HepG2 (cell line): ENCODE measurements at regions not wholly inside any gene's neighbourhood (a gene's known extent, or its start where the extent isn't known, plus 50 kb on each side); places are given as distances from the start of the nearest gene placed in this dataset.

ENCODE experiments used
- CCDC6 ChIP-seq: sonication (generic); formaldehyde crosslinking; IDR thresholded peaks from 2 replicates; pipeline ENCODE4 v1.8.1; 2022; ENCODE audit warnings: mild to moderate bottlenecking, missing genetic modification reagents, moderate library complexity
- CENPT ChIP-seq: sonication (generic); formaldehyde crosslinking; IDR thresholded peaks from 2 replicates; pipeline ENCODE4 v1.8.0; 2022; ENCODE audit warnings: low read depth, mild to moderate bottlenecking, moderate library complexity, missing genetic modification reagents
- ERF ChIP-seq: IDR thresholded peaks from 2 replicates; pipeline ENCODE4 v1.6.1; 2018; ENCODE audit warnings: missing biosample characterization, missing genetic modification reagents
- KLF9 ChIP-seq: IDR thresholded peaks from 2 replicates; pipeline ENCODE4 v1.6.1; 2016; ENCODE audit warnings: low read depth
- POGZ ChIP-seq: sonication (generic); formaldehyde crosslinking; IDR thresholded peaks from 2 replicates; pipeline ENCODE4 v1.4.0; 2020; ENCODE audit warnings: mild to moderate bottlenecking, missing genetic modification reagents
- RARA ChIP-seq: IDR thresholded peaks from 2 replicates; pipeline ENCODE4 v1.6.1; 2016; ENCODE audit warnings: missing genetic modification reagents, missing compliant biosample characterization
- RFXANK ChIP-seq: IDR thresholded peaks from 2 replicates; pipeline ENCODE4 v1.6.1; 2016
- SOX6 ChIP-seq, 2 experiments: fragments of 450-650 bp in 1 of 2; sonication (generic) in 1 of 2; formaldehyde crosslinking in 1 of 2; IDR thresholded peaks; 2 replicates each; pipeline versions ENCODE4 v1.4.0 to v1.6.1; 2017 to 2020; ENCODE audit warnings: antibody characterized with exemption in 1 of 2, mild to moderate bottlenecking in 1 of 2, missing genetic modification reagents in 1 of 2
- SP2 ChIP-seq: sonication (generic); formaldehyde crosslinking; IDR thresholded peaks from 2 replicates; pipeline ENCODE4 v1.5.1; 2020; ENCODE audit warnings: mild to moderate bottlenecking, missing genetic modification reagents
- SP5 ChIP-seq: IDR thresholded peaks from 2 replicates; pipeline ENCODE4 v1.6.1; 2016; ENCODE audit warnings: low read depth, borderline replicate concordance
- ZBTB43 ChIP-seq: sonication (generic); formaldehyde crosslinking; conservative IDR thresholded peaks from 2 replicates; pipeline ENCODE4 v1.4.0; 2020; ENCODE audit warnings: missing genetic modification reagents
- TF ChIP-seq, protein P1 (sequence below): sonication (generic); formaldehyde crosslinking; IDR thresholded peaks from 2 replicates; pipeline ENCODE4 v1.4.0; 2020; ENCODE audit warnings: mild to moderate bottlenecking, missing genetic modification reagents
- TF ChIP-seq, protein P2 (sequence below): sonication (generic); formaldehyde crosslinking; IDR thresholded peaks from 2 replicates; pipeline ENCODE4 v1.8.0; 2022; ENCODE audit warnings: mild to moderate bottlenecking, missing genetic modification reagents; ENCODE audit not compliant: insufficient replicate concordance
- TF ChIP-seq, protein P3 (sequence below): sonication (generic); formaldehyde crosslinking; IDR thresholded peaks from 2 replicates; pipeline ENCODE4 v1.5.0; 2020; ENCODE audit warnings: missing genetic modification reagents
- TF ChIP-seq, protein P4 (sequence below): sonication (generic); formaldehyde crosslinking; IDR thresholded peaks from 2 replicates; pipeline ENCODE4 v1.8.0; 2022; ENCODE audit warnings: low read depth, missing genetic modification reagents

DNA sequence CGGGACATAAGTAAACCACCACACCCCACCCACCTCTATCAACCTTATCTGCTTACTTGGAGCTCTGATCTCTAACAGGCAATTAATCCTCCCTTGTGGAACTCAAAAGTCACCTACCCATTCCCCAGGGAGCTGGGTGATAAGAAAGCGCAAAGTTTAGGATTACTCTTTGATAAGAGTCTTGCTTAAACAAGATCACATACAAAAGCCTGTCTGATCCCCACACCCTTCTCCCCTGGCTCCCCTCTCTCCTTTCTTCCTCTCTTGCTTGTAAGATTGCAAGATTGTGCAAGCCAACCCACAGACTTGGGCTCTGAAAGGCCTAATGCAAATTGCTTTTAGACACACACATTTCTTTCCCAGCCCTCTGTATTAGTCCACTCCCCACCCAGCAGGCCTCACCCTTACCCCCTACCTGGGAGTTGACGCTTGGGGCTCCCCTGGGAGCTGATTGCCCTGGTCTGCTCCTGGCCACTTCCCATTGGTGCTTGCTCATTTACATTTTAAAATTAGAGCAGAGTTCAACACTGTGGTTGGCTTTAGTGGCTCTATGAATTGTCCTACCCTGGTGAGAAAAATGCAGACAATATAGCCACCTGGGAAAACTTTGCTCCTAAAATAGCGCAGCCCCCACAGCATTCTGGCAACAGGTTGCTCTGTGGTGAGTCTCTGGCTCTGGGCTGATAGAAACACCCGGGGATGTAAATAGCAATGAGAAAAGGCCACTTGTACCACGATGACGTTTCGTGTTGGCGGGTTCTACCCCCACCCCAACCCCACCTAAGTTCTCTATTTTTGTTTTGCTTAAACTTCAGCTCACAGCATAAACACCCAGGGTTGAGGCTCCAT is 58.9 kb upstream of the EPCAM start (continued):
- TF ChIP-seq, protein P1, sequence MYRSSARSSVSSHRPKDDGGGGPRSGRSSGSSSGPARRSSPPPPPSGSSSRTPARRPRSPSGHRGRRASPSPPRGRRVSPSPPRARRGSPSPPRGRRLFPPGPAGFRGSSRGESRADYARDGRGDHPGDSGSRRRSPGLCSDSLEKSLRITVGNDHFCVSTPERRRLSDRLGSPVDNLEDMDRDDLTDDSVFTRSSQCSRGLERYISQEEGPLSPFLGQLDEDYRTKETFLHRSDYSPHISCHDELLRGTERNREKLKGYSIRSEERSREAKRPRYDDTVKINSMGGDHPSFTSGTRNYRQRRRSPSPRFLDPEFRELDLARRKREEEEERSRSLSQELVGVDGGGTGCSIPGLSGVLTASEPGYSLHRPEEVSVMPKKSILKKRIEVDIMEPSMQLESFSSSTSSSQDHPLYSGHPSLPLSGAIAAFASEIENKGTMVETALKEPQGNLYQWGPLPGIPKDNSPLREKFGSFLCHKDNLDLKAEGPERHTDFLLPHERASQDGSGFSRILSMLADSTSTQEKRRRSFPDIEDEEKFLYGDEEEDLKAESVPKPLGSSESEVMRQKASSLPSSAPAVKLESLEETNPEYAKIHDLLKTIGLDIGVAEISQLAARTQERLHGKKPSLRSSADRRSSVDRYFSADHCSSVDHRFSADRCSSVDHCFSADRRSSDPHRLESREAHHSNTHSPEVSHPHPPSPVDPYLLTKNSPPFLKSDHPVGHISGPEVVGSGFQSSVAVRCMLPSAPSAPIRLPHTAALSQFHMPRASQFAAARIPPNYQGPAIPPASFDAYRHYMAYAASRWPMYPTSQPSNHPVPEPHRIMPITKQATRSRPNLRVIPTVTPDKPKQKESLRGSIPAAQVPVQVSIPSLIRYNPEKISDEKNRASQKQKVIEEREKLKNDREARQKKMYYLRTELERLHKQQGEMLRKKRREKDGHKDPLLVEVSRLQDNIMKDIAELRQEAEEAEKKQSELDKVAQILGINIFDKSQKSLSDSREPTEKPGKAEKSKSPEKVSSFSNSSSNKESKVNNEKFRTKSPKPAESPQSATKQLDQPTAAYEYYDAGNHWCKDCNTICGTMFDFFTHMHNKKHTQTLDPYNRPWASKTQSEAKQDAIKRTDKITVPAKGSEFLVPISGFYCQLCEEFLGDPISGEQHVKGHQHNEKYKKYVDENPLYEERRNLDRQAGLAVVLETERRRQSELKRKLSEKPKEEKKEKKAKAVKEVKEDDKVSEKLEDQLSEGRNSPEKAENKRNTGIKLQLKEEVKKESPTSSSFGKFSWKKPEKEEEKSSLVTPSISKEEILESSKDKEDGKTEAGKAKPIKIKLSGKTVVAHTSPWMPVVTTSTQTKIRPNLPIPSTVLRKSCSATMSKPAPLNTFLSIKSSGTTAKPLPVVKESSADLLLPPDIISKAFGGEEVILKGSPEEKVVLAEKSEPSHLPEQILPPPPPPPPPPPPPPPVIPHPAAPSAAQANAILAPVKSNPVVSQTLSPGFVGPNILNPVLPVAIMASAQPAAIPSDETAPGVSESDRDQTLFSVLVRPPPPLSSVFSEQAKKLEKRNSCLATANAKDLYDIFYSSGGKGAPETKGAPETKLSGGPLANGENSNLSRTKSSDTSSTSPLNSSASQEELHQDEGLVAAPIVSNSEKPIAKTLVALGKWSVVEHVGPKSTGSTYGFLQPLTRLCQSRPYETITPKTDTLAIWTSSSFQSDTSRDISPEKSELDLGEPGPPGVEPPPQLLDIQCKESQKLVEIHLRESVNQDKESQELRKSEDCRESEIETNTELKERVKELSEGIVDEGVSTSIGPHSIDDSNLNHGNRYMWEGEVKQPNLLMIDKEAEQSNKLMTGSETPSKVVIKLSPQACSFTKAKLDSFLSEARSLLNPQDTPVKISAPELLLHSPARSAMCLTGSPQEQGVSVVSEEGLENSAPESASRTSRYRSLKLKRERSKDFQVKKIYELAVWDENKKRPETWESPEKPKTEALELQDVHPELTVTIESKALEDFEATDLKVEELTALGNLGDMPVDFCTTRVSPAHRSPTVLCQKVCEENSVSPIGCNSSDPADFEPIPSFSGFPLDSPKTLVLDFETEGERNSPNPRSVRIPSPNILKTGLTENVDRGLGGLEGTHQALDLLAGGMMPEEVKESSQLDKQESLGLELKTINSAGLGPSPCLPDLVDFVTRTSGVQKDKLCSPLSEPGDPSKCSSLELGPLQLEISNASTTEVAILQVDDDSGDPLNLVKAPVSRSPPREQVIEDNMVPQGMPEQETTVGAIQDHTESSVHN: no peak
- TF ChIP-seq RARA (CRISPR knock-in tag): 0 out of 2 replicates have a peak, but pooled peaks have one; percentile 14
- TF ChIP-seq, protein P2, sequence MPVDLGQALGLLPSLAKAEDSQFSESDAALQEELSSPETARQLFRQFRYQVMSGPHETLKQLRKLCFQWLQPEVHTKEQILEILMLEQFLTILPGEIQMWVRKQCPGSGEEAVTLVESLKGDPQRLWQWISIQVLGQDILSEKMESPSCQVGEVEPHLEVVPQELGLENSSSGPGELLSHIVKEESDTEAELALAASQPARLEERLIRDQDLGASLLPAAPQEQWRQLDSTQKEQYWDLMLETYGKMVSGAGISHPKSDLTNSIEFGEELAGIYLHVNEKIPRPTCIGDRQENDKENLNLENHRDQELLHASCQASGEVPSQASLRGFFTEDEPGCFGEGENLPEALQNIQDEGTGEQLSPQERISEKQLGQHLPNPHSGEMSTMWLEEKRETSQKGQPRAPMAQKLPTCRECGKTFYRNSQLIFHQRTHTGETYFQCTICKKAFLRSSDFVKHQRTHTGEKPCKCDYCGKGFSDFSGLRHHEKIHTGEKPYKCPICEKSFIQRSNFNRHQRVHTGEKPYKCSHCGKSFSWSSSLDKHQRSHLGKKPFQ: no peak
- TF ChIP-seq, protein P3, sequence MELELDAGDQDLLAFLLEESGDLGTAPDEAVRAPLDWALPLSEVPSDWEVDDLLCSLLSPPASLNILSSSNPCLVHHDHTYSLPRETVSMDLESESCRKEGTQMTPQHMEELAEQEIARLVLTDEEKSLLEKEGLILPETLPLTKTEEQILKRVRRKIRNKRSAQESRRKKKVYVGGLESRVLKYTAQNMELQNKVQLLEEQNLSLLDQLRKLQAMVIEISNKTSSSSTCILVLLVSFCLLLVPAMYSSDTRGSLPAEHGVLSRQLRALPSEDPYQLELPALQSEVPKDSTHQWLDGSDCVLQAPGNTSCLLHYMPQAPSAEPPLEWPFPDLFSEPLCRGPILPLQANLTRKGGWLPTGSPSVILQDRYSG (CRISPR knock-in tag): no peak
- TF ChIP-seq CENPT (CRISPR knock-in tag): no peak
- peak; percentile 63; the same call in 1 of the 2 replicates for TF ChIP-seq SP5 (CRISPR knock-in tag)
- TF ChIP-seq RFXANK (CRISPR knock-in tag): no peak; the same call in 1 of the 2 replicates
- TF ChIP-seq ERF: no peak
- TF ChIP-seq SOX6 (IDR thresholded peaks at IDR 0.05): no peak
- TF ChIP-seq SOX6 (CRISPR knock-in tag; IDR thresholded peaks at IDR 0.05): peak; percentile 95
- peak; percentile 23; the same call in 1 of the 2 replicates for TF ChIP-seq KLF9 (CRISPR knock-in tag)
- peak; percentile 69 for TF ChIP-seq POGZ (CRISPR knock-in tag)
- TF ChIP-seq CCDC6 (CRISPR knock-in tag): peak; percentile 20; the same call in 1 of the 2 replicates
- TF ChIP-seq, protein P4, sequence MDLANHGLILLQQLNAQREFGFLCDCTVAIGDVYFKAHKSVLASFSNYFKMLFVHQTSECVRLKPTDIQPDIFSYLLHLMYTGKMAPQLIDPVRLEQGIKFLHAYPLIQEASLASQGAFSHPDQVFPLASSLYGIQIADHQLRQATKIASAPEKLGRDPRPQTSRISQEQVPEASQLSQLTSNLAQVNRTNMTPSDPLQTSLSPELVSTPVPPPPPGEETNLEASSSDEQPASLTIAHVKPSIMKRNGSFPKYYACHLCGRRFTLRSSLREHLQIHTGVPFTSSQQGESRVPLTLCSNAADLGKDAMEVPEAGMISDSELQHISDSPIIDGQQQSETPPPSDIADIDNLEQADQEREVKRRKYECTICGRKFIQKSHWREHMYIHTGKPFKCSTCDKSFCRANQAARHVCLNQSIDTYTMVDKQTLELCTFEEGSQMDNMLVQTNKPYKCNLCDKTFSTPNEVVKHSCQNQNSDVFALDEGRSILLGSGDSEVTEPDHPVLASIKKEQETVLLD (CRISPR knock-in tag): no peak
- no peak for TF ChIP-seq ZBTB43 (CRISPR knock-in tag)
- TF ChIP-seq SP2 (CRISPR knock-in tag): no peak
